ENCODE measurements at regions not wholly inside any gene's neighbourhood (a gene's known extent, or its start where the extent isn't known, plus 50 kb on each side); places are given as distances from the start of the nearest gene placed in this dataset.

GRCh38 chr19:32256341-32256975 lies 89.0 kb upstream of the ZNF507 start:
- no peak overlapping the region for H4K91ac ChIP-seq (ENCODE audit: low read depth, low read length)
- no peaks in the 10 kb centered on the region for H3K27me3 ChIP-seq (ENCODE audit: insufficient read depth, low read length)
- no peak overlapping the region for H3K4ac ChIP-seq (ENCODE audit: low read depth, low read length)
- H2AK5ac ChIP-seq (ENCODE audit: low read length): no peak overlapping the region
- DNase-seq: no peak
- no peak overlapping the region for H3K4me3 ChIP-seq (ENCODE audit: low read depth, low read length)
- no peak overlapping the region for H2BK5ac ChIP-seq (ENCODE audit: low read depth, low read length, poor library complexity)
- H2BK120ac ChIP-seq (ENCODE audit: insufficient read depth, low read length, poor library complexity): no peak overlapping the region
- H3K9ac ChIP-seq (ENCODE audit: low read length): no peak overlapping the region
- H3K14ac ChIP-seq (ENCODE audit: low read length): no peak overlapping the region
- no peaks in the 10 kb centered on the region for H3K79me2 ChIP-seq (ENCODE audit: control insufficient read depth, insufficient read depth, low read length, poor library complexity)
- no peak overlapping the region for H3K4me2 ChIP-seq (ENCODE audit: low read length)
- no peak overlapping the region for H2BK12ac ChIP-seq (ENCODE audit: low read length)
- no peaks in the 10 kb centered on the region for H3K79me1 ChIP-seq (ENCODE audit: low read length)
- no peaks in the 10 kb centered on the region for H3K36me3 ChIP-seq (ENCODE audit: control insufficient read depth in 1 of 2, insufficient read depth in 2 of 2, low read length in 2 of 2)
- no peak overlapping the region for H3K27ac ChIP-seq (ENCODE audit: low read depth, low read length)
- no peak overlapping the region for H4K8ac ChIP-seq (ENCODE audit: low read depth, low read length)
- H4K12ac ChIP-seq (ENCODE audit: low read depth, low read length): no peak overlapping the region
- no peak overlapping the region for H2AFZ ChIP-seq (ENCODE audit: insufficient read depth, low read length, poor library complexity)
- H3K4me1 ChIP-seq (ENCODE audit: control insufficient read depth in 1 of 2, insufficient read depth in 2 of 2, low read length in 2 of 2): no peaks in the 10 kb centered on the region
- WGBS (ENCODE audit: extremely low coverage, insufficient coverage, insufficient read length): no CpG with 5 or more reads among the region's 15 CpGs
- no peak overlapping the region for H3K23ac ChIP-seq (ENCODE audit: low read length)
- H3K9me3 ChIP-seq (ENCODE audit: insufficient read depth, low read depth, low read length): peaks cover 3% of the 10 kb centered on the region
- H3K18ac ChIP-seq (ENCODE audit: low read length): no peak overlapping the region

DNA sequence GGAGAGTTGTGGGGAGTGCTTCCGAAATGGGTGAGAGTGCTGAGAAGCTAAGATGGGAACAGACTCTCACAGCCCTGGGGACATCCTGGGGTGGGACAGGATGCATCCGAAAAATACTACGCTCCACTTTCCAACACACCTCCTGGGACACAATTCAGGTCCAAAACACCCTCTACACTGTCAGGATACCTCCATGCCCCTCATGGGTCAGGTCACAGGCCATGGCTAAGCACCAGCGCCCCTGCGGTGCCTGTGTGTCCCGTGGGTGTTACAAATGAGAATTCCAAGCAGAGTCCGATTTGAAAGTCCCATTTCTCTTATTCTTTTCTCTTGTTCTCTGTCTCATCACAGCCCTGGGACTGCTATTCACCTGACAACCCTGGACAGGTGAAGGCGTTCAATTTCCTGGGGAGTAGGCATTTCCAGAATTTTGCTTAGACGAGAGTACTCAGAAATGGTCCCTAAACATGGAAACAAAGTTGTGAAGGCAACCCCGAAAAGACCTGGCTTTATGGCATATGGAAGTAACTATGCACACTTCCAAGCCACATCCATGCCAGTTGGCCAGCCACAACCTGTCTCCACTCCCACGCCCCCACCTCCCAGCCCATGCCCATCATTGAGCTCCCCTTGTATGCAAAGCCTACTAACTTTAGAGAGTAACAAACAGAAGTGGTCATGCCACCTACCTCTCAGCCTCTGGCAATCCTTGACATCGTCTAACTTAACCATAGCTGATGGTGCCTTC lies 87.9 kb upstream of the ZNF507 start:
- H4K91ac ChIP-seq (ENCODE audit: low read depth, low read length): no peak overlapping the region
- H2BK120ac ChIP-seq (ENCODE audit: insufficient read depth, low read length, poor library complexity): no peak overlapping the region
- WGBS (ENCODE audit: extremely low coverage, insufficient coverage, insufficient read length): no CpG with 5 or more reads among the region's 12 CpGs
- H3K4me1 ChIP-seq (ENCODE audit: control insufficient read depth in 1 of 2, insufficient read depth in 2 of 2, low read length in 2 of 2): no peaks in the 10 kb centered on the region
- no peak overlapping the region for H2BK12ac ChIP-seq (ENCODE audit: low read length)
- no peak overlapping the region for H2BK5ac ChIP-seq (ENCODE audit: low read depth, low read length, poor library complexity)
- no peak overlapping the region for H4K8ac ChIP-seq (ENCODE audit: low read depth, low read length)
- no peaks in the 10 kb centered on the region for H3K79me1 ChIP-seq (ENCODE audit: low read length)
- no peak overlapping the region for H2AFZ ChIP-seq (ENCODE audit: insufficient read depth, low read length, poor library complexity)
- H3K36me3 ChIP-seq (ENCODE audit: control insufficient read depth in 1 of 2, insufficient read depth in 2 of 2, low read length in 2 of 2): no peaks in the 10 kb centered on the region
- H3K79me2 ChIP-seq (ENCODE audit: control insufficient read depth, insufficient read depth, low read length, poor library complexity): no peaks in the 10 kb centered on the region
- H3K4me2 ChIP-seq (ENCODE audit: low read length): no peak overlapping the region
- no peak overlapping the region for H2AK5ac ChIP-seq (ENCODE audit: low read length)
- no peak overlapping the region for H3K23ac ChIP-seq (ENCODE audit: low read length)
- H3K18ac ChIP-seq (ENCODE audit: low read length): no peak overlapping the region
- DNase-seq: no peak
- no peak overlapping the region for H3K4me3 ChIP-seq (ENCODE audit: low read depth, low read length)
- no peak overlapping the region for H3K9ac ChIP-seq (ENCODE audit: low read length)
- no peak overlapping the region for H4K12ac ChIP-seq (ENCODE audit: low read depth, low read length)
- no peak overlapping the region for H3K27ac ChIP-seq (ENCODE audit: low read depth, low read length)
- peaks cover 3% of the 10 kb centered on the region for H3K9me3 ChIP-seq (ENCODE audit: insufficient read depth, low read depth, low read length)
- no peak overlapping the region for H3K4ac ChIP-seq (ENCODE audit: low read depth, low read length)
- no peak overlapping the region for H3K14ac ChIP-seq (ENCODE audit: low read length)
- H3K27me3 ChIP-seq (ENCODE audit: insufficient read depth, low read length): no peaks in the 10 kb centered on the region

- Histone ChIP-seq H3K9me3 (ENCODE audit: insufficient read depth, low read depth, low read length) (no peaks in the 10 kb centered on the region), H3K4ac (ENCODE audit: low read depth, low read length) (no peak overlapping the region), H2BK5ac (ENCODE audit: low read depth, low read length, poor library complexity) (no peak overlapping the region), H3K4me2 (ENCODE audit: low read length) (no peak overlapping the region), H2AK5ac (ENCODE audit: low read length) (no peak overlapping the region), H3K14ac (ENCODE audit: low read length) (no peak overlapping the region), H4K12ac (ENCODE audit: low read depth, low read length) (no peak overlapping the region), H4K91ac (ENCODE audit: low read depth, low read length) (no peak overlapping the region), H3K18ac (ENCODE audit: low read length) (no peak overlapping the region), H3K36me3 (ENCODE audit: control insufficient read depth in 1 of 2, insufficient read depth in 2 of 2, low read length in 2 of 2) (no peaks in the 10 kb centered on the region), H3K27ac (ENCODE audit: low read depth, low read length) (no peak overlapping the region), H3K79me2 (ENCODE audit: control insufficient read depth, insufficient read depth, low read length, poor library complexity) (no peaks in the 10 kb centered on the region), H4K8ac (ENCODE audit: low read depth, low read length) (no peak overlapping the region), H3K79me1 (ENCODE audit: low read length) (no peaks in the 10 kb centered on the region), H3K27me3 (ENCODE audit: insufficient read depth, low read length) (no peaks in the 10 kb centered on the region), H3K9ac (ENCODE audit: low read length) (no peak overlapping the region), H2BK12ac (ENCODE audit: low read length) (no peak overlapping the region), H3K4me3 (ENCODE audit: low read depth, low read length) (no peak overlapping the region), H2BK120ac (ENCODE audit: insufficient read depth, low read length, poor library complexity) (no peak overlapping the region), H3K4me1 (ENCODE audit: control insufficient read depth in 1 of 2, insufficient read depth in 2 of 2, low read length in 2 of 2) (no peaks in the 10 kb centered on the region), H3K23ac (ENCODE audit: low read length) (no peak overlapping the region), H2AFZ (ENCODE audit: insufficient read depth, low read length, poor library complexity) (no peak overlapping the region)
- no CpG with 5 or more reads among the region's 2 CpGs for WGBS (ENCODE audit: extremely low coverage, insufficient coverage, insufficient read length)
- no peak for DNase-seq
Measured at GRCh38 chr19:32258167-32258566, 87.2 kb upstream of the ZNF507 start.

DNA sequence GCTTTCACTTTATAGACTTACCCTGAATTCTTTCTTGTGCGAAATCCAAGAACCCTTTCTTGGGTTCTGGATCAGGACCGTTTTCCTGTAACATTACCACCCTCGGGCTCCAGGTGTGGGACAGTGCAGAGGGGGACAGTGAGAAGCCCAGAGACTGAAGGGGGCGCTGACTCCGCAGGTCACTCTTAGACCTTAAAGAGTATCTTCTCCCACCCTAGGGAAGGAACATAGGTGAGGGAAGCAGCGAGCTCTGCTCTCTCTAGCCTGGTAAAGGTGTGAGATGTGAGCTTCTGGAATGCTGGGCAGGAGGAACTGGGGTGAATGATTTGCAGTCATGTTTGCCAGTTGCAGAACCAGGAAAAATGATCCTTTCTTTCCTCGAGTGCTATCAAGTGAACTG lies 80.8 kb upstream of the ZNF507 start:
- Histone ChIP-seq H2AK5ac (ENCODE audit: low read length) (no peak overlapping the region), H3K79me1 (ENCODE audit: low read length) (no peaks in the 10 kb centered on the region), H3K9ac (ENCODE audit: low read length) (no peak overlapping the region), H3K4ac (ENCODE audit: low read depth, low read length) (no peak overlapping the region), H4K91ac (ENCODE audit: low read depth, low read length) (no peak overlapping the region), H2BK120ac (ENCODE audit: insufficient read depth, low read length, poor library complexity) (no peak overlapping the region), H4K8ac (ENCODE audit: low read depth, low read length) (no peak overlapping the region), H4K12ac (ENCODE audit: low read depth, low read length) (no peak overlapping the region), H3K27ac (ENCODE audit: low read depth, low read length) (no peak overlapping the region), H3K18ac (ENCODE audit: low read length) (no peak overlapping the region), H3K4me2 (ENCODE audit: low read length) (no peak overlapping the region), H2BK12ac (ENCODE audit: low read length) (no peak overlapping the region), H3K9me3 (ENCODE audit: insufficient read depth, low read depth, low read length) (no peaks in the 10 kb centered on the region), H2BK5ac (ENCODE audit: low read depth, low read length, poor library complexity) (no peak overlapping the region), H3K36me3 (ENCODE audit: control insufficient read depth in 1 of 2, insufficient read depth in 2 of 2, low read length in 2 of 2) (no peaks in the 10 kb centered on the region), H3K79me2 (ENCODE audit: control insufficient read depth, insufficient read depth, low read length, poor library complexity) (no peaks in the 10 kb centered on the region), H3K14ac (ENCODE audit: low read length) (no peak overlapping the region), H3K4me3 (ENCODE audit: low read depth, low read length) (no peak overlapping the region), H3K27me3 (ENCODE audit: insufficient read depth, low read length) (no peaks in the 10 kb centered on the region), H3K23ac (ENCODE audit: low read length) (no peak overlapping the region), H2AFZ (ENCODE audit: insufficient read depth, low read length, poor library complexity) (no peak overlapping the region), H3K4me1 (ENCODE audit: control insufficient read depth in 1 of 2, insufficient read depth in 2 of 2, low read length in 2 of 2) (no peaks in the 10 kb centered on the region)
- WGBS (ENCODE audit: extremely low coverage, insufficient coverage, insufficient read length): no CpG with 5 or more reads among the region's 7 CpGs
- no peak for DNase-seq
